ENCODE measurements at regions not wholly inside any gene's neighbourhood (a gene's known extent, or its start where the extent isn't known, plus 50 kb on each side); places are given as distances from the start of the nearest gene placed in this dataset.

DNA sequence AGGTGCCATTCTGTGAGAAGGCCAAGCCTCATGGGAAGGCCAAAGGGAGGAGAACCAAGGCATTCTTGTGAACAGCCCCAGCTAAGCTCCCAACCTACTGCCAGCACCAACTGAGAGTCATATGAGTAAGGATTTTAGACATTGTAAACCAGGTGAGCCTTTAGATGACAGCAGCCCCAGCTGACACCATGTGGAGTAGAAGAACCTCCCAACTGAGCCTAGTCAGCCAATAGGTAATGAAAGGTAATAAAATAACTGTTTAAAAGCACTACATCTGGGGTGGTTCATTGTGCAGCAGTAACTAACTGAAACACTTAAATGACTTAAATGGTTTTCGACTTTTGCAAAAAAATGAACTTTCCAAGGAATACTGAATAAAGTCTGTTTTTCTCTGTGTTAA, 172.6 kb upstream of the KIF2A start:
- in situ Hi-C loops (cut with MboI; ENCODE audit: low sequenced_read_pairs in 4 of 4), result no loop called here

DNA sequence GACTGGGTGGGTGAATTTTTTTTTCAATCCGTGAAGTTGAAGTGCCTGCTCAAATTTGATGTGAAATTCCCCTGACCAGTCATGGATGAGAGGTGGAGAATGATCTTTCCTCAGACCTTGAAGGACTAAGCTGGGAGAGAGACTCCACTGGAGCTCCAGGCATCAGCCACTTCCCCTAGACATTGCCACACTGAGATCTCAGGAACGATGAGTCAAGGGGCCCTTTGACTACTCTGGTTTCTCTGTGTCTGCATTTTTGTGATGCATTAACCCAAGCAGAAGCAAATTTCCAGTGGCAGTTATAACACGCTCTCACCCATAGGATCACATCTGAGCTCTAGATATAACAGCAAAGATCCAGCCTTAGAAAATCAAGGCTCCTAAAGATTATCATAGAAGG, 171.2 kb upstream of the KIF2A start:
- ATAC-seq (no peak), DNase-seq (no peak)
- TF ChIP-seq POLR2A (IDR thresholded peaks at IDR 0.05), result no peak
- TF ChIP-seq, protein P1, sequence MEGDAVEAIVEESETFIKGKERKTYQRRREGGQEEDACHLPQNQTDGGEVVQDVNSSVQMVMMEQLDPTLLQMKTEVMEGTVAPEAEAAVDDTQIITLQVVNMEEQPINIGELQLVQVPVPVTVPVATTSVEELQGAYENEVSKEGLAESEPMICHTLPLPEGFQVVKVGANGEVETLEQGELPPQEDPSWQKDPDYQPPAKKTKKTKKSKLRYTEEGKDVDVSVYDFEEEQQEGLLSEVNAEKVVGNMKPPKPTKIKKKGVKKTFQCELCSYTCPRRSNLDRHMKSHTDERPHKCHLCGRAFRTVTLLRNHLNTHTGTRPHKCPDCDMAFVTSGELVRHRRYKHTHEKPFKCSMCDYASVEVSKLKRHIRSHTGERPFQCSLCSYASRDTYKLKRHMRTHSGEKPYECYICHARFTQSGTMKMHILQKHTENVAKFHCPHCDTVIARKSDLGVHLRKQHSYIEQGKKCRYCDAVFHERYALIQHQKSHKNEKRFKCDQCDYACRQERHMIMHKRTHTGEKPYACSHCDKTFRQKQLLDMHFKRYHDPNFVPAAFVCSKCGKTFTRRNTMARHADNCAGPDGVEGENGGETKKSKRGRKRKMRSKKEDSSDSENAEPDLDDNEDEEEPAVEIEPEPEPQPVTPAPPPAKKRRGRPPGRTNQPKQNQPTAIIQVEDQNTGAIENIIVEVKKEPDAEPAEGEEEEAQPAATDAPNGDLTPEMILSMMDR (IDR thresholded peaks at IDR 0.05 in 4 of 5, conservative IDR thresholded peaks at IDR 0.05 in 1 of 5), result no peak
- Histone ChIP-seq H3K4me1 (no peaks in the 10 kb centered on the region), H3K9me3 (no peaks in the 10 kb centered on the region), H3K4me3 (no peak overlapping the region), H3K36me3 (no peaks in the 10 kb centered on the region), H3K27ac (no peak overlapping the region), H3K27me3 (no peaks in the 10 kb centered on the region)
- in situ Hi-C loops (cut with MboI; ENCODE audit: low sequenced_read_pairs in 4 of 4), result no loop called here
- intact Hi-C loops (cut with DNase I; ENCODE audit: low total_unique reads), result no loop called here

More for the DNA sequence above, 172.6 kb upstream of the KIF2A start:
- ATAC-seq (no peak), DNase-seq (no peak)
- Histone ChIP-seq H3K27me3 (no peaks in the 10 kb centered on the region), H3K27ac (no peak overlapping the region), H3K9me3 (no peaks in the 10 kb centered on the region), H3K36me3 (no peaks in the 10 kb centered on the region), H3K4me1 (no peaks in the 10 kb centered on the region), H3K4me3 (no peak overlapping the region)
- intact Hi-C loops (cut with DNase I; ENCODE audit: low total_unique reads), result no loop called here
- TF ChIP-seq, protein P1 (IDR thresholded peaks at IDR 0.05 in 4 of 5, conservative IDR thresholded peaks at IDR 0.05 in 1 of 5), result no peak
- no peak for TF ChIP-seq POLR2A (IDR thresholded peaks at IDR 0.05)

DNA sequence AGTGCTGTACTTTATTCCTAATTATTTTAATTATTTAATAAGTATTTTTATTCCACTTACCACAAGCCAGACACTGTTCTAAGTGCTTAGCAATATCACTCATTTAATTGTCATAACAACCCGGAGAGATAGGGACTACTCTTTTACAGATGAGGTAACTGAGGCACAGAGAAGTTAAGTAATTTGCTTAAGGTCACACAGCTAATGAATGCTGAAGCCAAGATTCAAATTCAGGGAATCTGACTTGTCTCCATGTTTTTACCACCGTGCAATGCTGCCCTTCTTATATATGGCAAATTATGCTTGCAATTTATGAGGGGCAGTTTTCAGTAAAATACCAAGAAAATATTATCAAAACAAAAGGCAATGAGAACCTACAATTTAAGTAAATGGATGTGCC, 168.4 kb upstream of the KIF2A start:
- Histone ChIP-seq H3K4me1 (no peaks in the 10 kb centered on the region), H3K27me3 (no peaks in the 10 kb centered on the region), H3K4me3 (no peak overlapping the region), H3K9me3 (no peaks in the 10 kb centered on the region), H3K27ac (no peak overlapping the region), H3K36me3 (no peaks in the 10 kb centered on the region)
- TF ChIP-seq POLR2A (IDR thresholded peaks at IDR 0.05), result no peak
- TF ChIP-seq, protein P1 (IDR thresholded peaks at IDR 0.05 in 4 of 5, conservative IDR thresholded peaks at IDR 0.05 in 1 of 5), result no peak
- no peak for DNase-seq
- ATAC-seq, result no peak
- intact Hi-C loops (cut with DNase I; ENCODE audit: low total_unique reads), result no loop called here
- in situ Hi-C loops (cut with MboI; ENCODE audit: low sequenced_read_pairs in 4 of 4), result no loop called here

DNA sequence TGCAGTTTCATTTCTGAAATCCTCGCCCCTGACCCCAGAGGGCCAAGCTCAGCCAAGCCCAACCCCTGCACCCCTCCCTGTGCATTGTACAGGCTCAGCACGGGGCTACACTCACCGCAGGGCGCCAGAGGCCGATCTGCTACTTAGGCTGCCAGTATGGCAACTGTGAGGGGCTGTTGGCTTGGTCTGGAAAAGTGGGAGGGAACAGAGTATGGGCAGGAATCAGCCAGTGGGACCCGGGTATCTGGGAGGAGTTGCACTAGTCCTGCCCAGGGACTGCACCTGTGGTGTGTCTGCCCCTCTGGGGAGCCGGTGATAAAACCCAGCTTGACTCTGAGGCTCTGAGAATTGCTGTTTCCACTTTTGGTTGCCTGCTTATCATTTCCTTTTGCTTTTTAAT, 167.4 kb upstream of the KIF2A start:
- TF ChIP-seq, protein P1 (IDR thresholded peaks at IDR 0.05 in 4 of 5, conservative IDR thresholded peaks at IDR 0.05 in 1 of 5), result no peak
- TF ChIP-seq POLR2A (IDR thresholded peaks at IDR 0.05), result no peak
- Histone ChIP-seq H3K27me3 (no peaks in the 10 kb centered on the region), H3K4me1 (no peaks in the 10 kb centered on the region), H3K4me3 (no peak overlapping the region), H3K36me3 (no peaks in the 10 kb centered on the region), H3K27ac (no peak overlapping the region), H3K9me3 (no peaks in the 10 kb centered on the region)
- in situ Hi-C loops (cut with MboI; ENCODE audit: low sequenced_read_pairs in 4 of 4) (no loop called here), intact Hi-C loops (cut with DNase I; ENCODE audit: low total_unique reads) (no loop called here)
- ATAC-seq (no peak), DNase-seq (no peak)

DNA sequence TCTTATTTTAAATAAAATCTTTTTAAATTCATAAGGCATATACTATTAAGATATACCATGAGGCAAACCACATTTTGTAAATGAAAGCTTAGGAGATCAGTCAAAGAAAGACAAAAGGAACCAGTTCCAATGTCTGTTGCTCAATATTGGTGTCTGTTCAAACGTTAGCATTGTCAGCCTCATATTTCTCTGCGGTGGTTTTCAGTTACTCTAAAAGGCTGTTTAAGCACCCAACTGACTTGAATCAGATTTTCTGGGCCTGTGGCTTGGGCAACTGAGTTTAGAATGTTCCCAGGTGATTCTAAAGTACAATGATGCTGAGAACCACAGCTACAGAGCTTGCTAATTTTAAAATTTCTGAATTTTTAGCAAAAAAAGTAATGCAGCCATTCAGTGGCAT, 166.3 kb upstream of the KIF2A start:
- no peak for TF ChIP-seq POLR2A (IDR thresholded peaks at IDR 0.05)
- in situ Hi-C loops (cut with MboI; ENCODE audit: low sequenced_read_pairs in 4 of 4), result no loop called here

More for the DNA sequence above, 166.3 kb upstream of the KIF2A start:
- no peak overlapping the region for H3K4me3 ChIP-seq
- no peak overlapping the region for H3K27ac ChIP-seq
- no peaks in the 10 kb centered on the region for H3K9me3 ChIP-seq
- H3K4me1 ChIP-seq, result no peaks in the 10 kb centered on the region
- DNase-seq (no peak), ATAC-seq (no peak)
- intact Hi-C loops (cut with DNase I; ENCODE audit: low total_unique reads), result no loop called here
- no peaks in the 10 kb centered on the region for H3K27me3 ChIP-seq
- H3K36me3 ChIP-seq, result no peaks in the 10 kb centered on the region

Data from gastrocnemius medialis (tissue), 4 donors.